Fibroblast of lung (primary cell): ENCODE measurements at regions not wholly inside any gene's neighbourhood (a gene's known extent, or its start where the extent isn't known, plus 50 kb on each side); places are given as distances from the start of the nearest gene placed in this dataset.
"Not testable (repeated sequence)": the region's sequence is repeated elsewhere in the genome, so short reads cannot be mapped to it uniquely, and the experiment has no call there.

Experiments used
- CTCF ChIP-seq, 2 donors: IDR thresholded peaks in 1 of 2; conservative IDR thresholded peaks in 1 of 2; 1 replicate in 1 of 2; 2 replicates in 1 of 2; pipeline ENCODE4 v1.5.1; 2011 to 2012; ENCODE audit warnings: low read length in 2 of 2, control low read depth in 1 of 2, inconsistent platforms in 1 of 2, low read depth in 1 of 2, mild to moderate bottlenecking in 1 of 2
- EZH2 ChIP-seq: IDR thresholded peaks from 2 replicates; pipeline ENCODE4 v1.5.1; 2012; ENCODE audit warnings: low read length, control low read depth, mild to moderate bottlenecking; ENCODE audit errors: missing control alignments

DNA sequence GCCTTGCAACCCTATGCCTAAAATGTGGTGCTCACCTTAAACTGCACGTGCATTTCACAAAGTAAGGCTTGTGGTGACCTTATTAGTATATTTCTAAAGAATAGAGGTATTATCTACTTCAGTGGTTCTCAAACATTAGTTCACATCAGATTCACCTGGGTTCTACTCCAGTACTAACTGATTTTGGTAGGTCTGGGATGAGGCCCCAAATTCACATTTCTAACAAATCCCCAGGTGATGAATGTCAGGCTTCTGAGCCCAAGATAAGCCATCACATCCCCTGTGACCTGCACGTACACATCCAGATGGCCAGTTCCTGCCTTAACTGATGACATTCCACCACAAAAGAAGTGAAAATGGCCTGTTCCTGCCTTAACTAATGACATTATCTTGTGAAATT lies 329.1 kb upstream of the KCNMB2 start:
- TF ChIP-seq EZH2; CTCF (conservative IDR thresholded peaks at IDR 0.05 in 1 of 2, IDR thresholded peaks at IDR 0.05 in 1 of 2; ENCODE audit: low read depth in 1 of 2, low read length in 2 of 2): not testable (repeated sequence)
